ENCODE measurements at regions not wholly inside any gene's neighbourhood (a gene's known extent, or its start where the extent isn't known, plus 50 kb on each side); places are given as distances from the start of the nearest gene placed in this dataset.
A peak's percentile ranks its signal among the peaks of the same experiment; 100 is the strongest.

- no peak for DNase-seq
Measured at GRCh38 chr2:35416391-35417140, 939.0 kb upstream of the CRIM1 start.

- DNase-seq = no peak
Measured at GRCh38 chr2:35415942-35416341, 939.6 kb upstream of the CRIM1 start.

GRCh38 chr2:35415282-35415681 is 940.3 kb upstream of the CRIM1 start:
- no peak for DNase-seq

GRCh38 chr2:35410431-35411061 is 945.0 kb upstream of the CRIM1 start:
- peak; percentile 40 for DNase-seq

- DNase-seq = no peak
Measured at GRCh38 chr2:35409762-35410161, 945.8 kb upstream of the CRIM1 start.

- no peak for DNase-seq
Measured at GRCh38 chr2:35408320-35408719, 947.3 kb upstream of the CRIM1 start.

GRCh38 chr2:35391736-35392442 is 963.7 kb upstream of the CRIM1 start:
- no peak for DNase-seq

GRCh38 chr2:35378791-35379190 is 976.8 kb upstream of the CRIM1 start:
- no peak for DNase-seq

GRCh38 chr2:35374845-35375244 is 980.7 kb upstream of the CRIM1 start:
- DNase-seq = no peak

- DNase-seq = no peak
Measured at GRCh38 chr2:35365859-35366258, 989.7 kb upstream of the CRIM1 start.

- no peak for DNase-seq
Measured at GRCh38 chr2:35356332-35356731, 999.2 kb upstream of the CRIM1 start.

- DNase-seq = no peak
Measured at GRCh38 chr2:35355056-35355455, 1000.5 kb upstream of the CRIM1 start.

GRCh38 chr2:35347561-35347960 is 1008.0 kb upstream of the CRIM1 start:
- no peak for DNase-seq

GRCh38 chr2:35343135-35343534 is 1012.4 kb upstream of the CRIM1 start:
- no peak for DNase-seq

GRCh38 chr2:35339211-35339610 is 1016.4 kb upstream of the CRIM1 start:
- DNase-seq = no peak

GRCh38 chr2:35337922-35338321 is 1017.7 kb upstream of the CRIM1 start:
- DNase-seq = no peak

- DNase-seq = no peak
Measured at GRCh38 chr2:35314049-35314448, 1041.5 kb upstream of the CRIM1 start.

GRCh38 chr2:35301369-35301768 is 1054.2 kb upstream of the CRIM1 start:
- DNase-seq = no peak

GRCh38 chr2:35298493-35298892 is 1057.1 kb upstream of the CRIM1 start:
- no peak for DNase-seq

- no peak for DNase-seq
Measured at GRCh38 chr2:35297403-35297802, 1058.2 kb upstream of the CRIM1 start.

- no peak for DNase-seq
Measured at GRCh38 chr2:35294636-35295263, 1060.8 kb upstream of the CRIM1 start.

GRCh38 chr2:35293261-35293660 is 1062.3 kb upstream of the CRIM1 start:
- no peak for DNase-seq

GRCh38 chr2:35292199-35292598 is 1063.4 kb upstream of the CRIM1 start:
- no peak for DNase-seq

GRCh38 chr2:35281702-35282101 is 1073.9 kb upstream of the CRIM1 start:
- no peak for DNase-seq

All from inflammatory macrophage treated with lipopolysaccharide for 4 hours (primary cell).